HCT116 (cell line): ENCODE measurements at regions not wholly inside any gene's neighbourhood (a gene's known extent, or its start where the extent isn't known, plus 50 kb on each side); places are given as distances from the start of the nearest gene placed in this dataset.

Source experiments
- ATAC-seq: fragments of 200-7000 bp; cut with Tn5 transposase; 2 replicates; pipeline ENCODE4 v1.9.1; 2020; ENCODE audit warnings: mild to moderate bottlenecking, moderate library complexity
- BruUV-seq: library from RNA; stranded (reverse); fragments of 400-500 nt; replicated peaks from 2 replicates; lab custom pipeline; 2021; lab: Mats Ljungman, UMichigan
- CTCF ChIA-PET: fragments of 300-600 bp; sonication (Branson Sonifier 250); formaldehyde crosslinking; loops from one replicate; lab custom pipeline; 2021; ENCODE audit warnings: antibody characterized with exemption; lab: Charles Lee
- POLR2A ChIA-PET: fragments of 300-600, 350-600 bp; sonication (Branson Sonifier 250); formaldehyde crosslinking; loops from one replicate; lab custom pipeline; 2021; ENCODE audit warnings: antibody characterized with exemption; lab: Charles Lee
- RAD21 ChIA-PET, 2 experiments: fragments of 300-600 bp; sonication (Branson Sonifier 250); formaldehyde crosslinking; loops; one replicate each; lab custom pipeline; 2023; ENCODE audit warnings: low total read pairs in 2 of 2; ENCODE audit not compliant: uncharacterized antibody in 2 of 2, unreplicated experiment in 2 of 2, low non-redundant PET in 1 of 2; lab: Charles Lee
- DNase-seq: peaks from one replicate; pipeline ENCODE4 v3.0.0-alpha.2; 2010; ENCODE audit warnings: low read depth, low spot score
- H2AFZ ChIP-seq: fragments of 200-600 bp; shearing (Covaris generic), sonication (generic); 2 replicates; pipeline ENCODE4 v1.6.1; 2017; ENCODE audit warnings: low read depth, mixed run types, mixed read lengths, antibody characterized with exemption, low read length; ENCODE audit not compliant: poor library complexity, severe bottlenecking
- H3K27ac ChIP-seq: 2 replicates; pipeline ENCODE4 v1.5.1; 2012; ENCODE audit warnings: low read depth, low read length
- H3K27me3 ChIP-seq: fragments of 200-600 bp; sonication (generic); 2 replicates; pipeline ENCODE4 v1.6.1; 2016; ENCODE audit warnings: mixed run types, low read length, mixed read lengths; ENCODE audit not compliant: insufficient read depth
- H3K36me3 ChIP-seq, 2 experiments: fragments of 200-500 bp in 1 of 2; fragments of 200-600 bp in 1 of 2; sonication (Bioruptor generic) in 1 of 2; sonication (generic) in 1 of 2; 2 replicates each; pipeline versions ENCODE4 v1.5.1 to v1.6.1; 2014 to 2016; ENCODE audit warnings: low read length in 2 of 2, inconsistent platforms in 1 of 2, mixed read lengths in 1 of 2, mixed run types in 1 of 2; ENCODE audit not compliant: insufficient read depth in 2 of 2, control insufficient read depth in 1 of 2
- H3K4me1 ChIP-seq, 2 experiments: fragments of 200-600 bp in 1 of 2; sonication (generic) in 1 of 2; 2 replicates each; pipeline versions ENCODE4 v1.5.1 to v1.6.1; 2012 to 2017; ENCODE audit warnings: low read length in 2 of 2, inconsistent platforms in 1 of 2, mild to moderate bottlenecking in 1 of 2, mixed read lengths in 1 of 2, mixed run types in 1 of 2, moderate library complexity in 1 of 2; ENCODE audit not compliant: insufficient read depth in 2 of 2, control insufficient read depth in 1 of 2
- H3K4me2 ChIP-seq: fragments of 200-600 bp; sonication (generic); 2 replicates; pipeline ENCODE4 v1.6.1; 2017; ENCODE audit warnings: mixed run types, low read length, mixed read lengths
- H3K4me3 ChIP-seq, 2 experiments: fragments of 200-600 bp in 1 of 2; sonication (generic) in 1 of 2; replicated peaks in 1 of 2; 2 replicates each; pipeline ENCODE4 v1.5.1; 2011 to 2016; ENCODE audit warnings: low read length in 2 of 2, control low read depth in 1 of 2, low read depth in 1 of 2, mild to moderate bottlenecking in 1 of 2, mixed read lengths in 1 of 2, mixed run types in 1 of 2
- H3K79me2 ChIP-seq: fragments of 200-600 bp; sonication (generic); 2 replicates; pipeline ENCODE4 v1.6.1; 2017; ENCODE audit warnings: mild to moderate bottlenecking, mixed run types, low read length, moderate library complexity, mixed read lengths; ENCODE audit not compliant: insufficient read depth
- H3K9ac ChIP-seq: fragments of 200-600 bp; sonication (generic); 2 replicates; pipeline ENCODE4 v1.6.1; 2016; ENCODE audit warnings: low read length, mixed read lengths
- H3K9me2 ChIP-seq: fragments of 200-600 bp; sonication (generic), shearing (Covaris generic); 2 replicates; pipeline ENCODE4 v1.6.1; 2017; ENCODE audit warnings: mixed run types, mild to moderate bottlenecking, moderate library complexity; ENCODE audit not compliant: insufficient read depth
- H3K9me3 ChIP-seq, 2 experiments: fragments of 200-500 bp in 1 of 2; fragments of 200-600 bp in 1 of 2; sonication (Bioruptor generic) in 1 of 2; sonication (generic) in 1 of 2; 2 replicates each; pipeline ENCODE4 v1.6.1; 2014 to 2017; ENCODE audit warnings: low read length in 2 of 2, mixed read lengths in 2 of 2, inconsistent platforms in 1 of 2, low read depth in 1 of 2, mild to moderate bottlenecking in 1 of 2, mixed run types in 1 of 2, moderate library complexity in 1 of 2; ENCODE audit not compliant: control insufficient read depth in 1 of 2, insufficient read depth in 1 of 2
- H4K20me1 ChIP-seq: fragments of 200-600 bp; sonication (generic), shearing (Covaris generic); 2 replicates; pipeline ENCODE4 v1.6.1; 2017; ENCODE audit warnings: mixed run types, mild to moderate bottlenecking, moderate library complexity; ENCODE audit not compliant: insufficient read depth
- CBX3 ChIP-seq: IDR thresholded peaks from 2 replicates; pipeline ENCODE4 v1.6.1; 2012; ENCODE audit warnings: low read depth
- CEBPB ChIP-seq: IDR thresholded peaks from 2 replicates; pipeline ENCODE4 v1.6.1; 2012; ENCODE audit warnings: low read depth
- EGR1 ChIP-seq: IDR thresholded peaks from 2 replicates; pipeline ENCODE4 v1.6.1; 2012; ENCODE audit warnings: low read depth
- ELF1 ChIP-seq: IDR thresholded peaks from 2 replicates; pipeline ENCODE4 v1.6.1; 2012; ENCODE audit warnings: low read depth, borderline replicate concordance
- EZH2phosphoT487 ChIP-seq: fragments of 200-600 bp; IDR thresholded peaks from 2 replicates; pipeline ENCODE4 v1.6.1; 2018; ENCODE audit warnings: antibody characterized with exemption, borderline replicate concordance
- POLR2A ChIP-seq: IDR thresholded peaks from 2 replicates; pipeline ENCODE4 v1.7.0; 2011; ENCODE audit warnings: borderline replicate concordance; ENCODE audit not compliant: insufficient read depth, insufficient read length; ENCODE audit errors: extremely low read depth
- SIN3A ChIP-seq: IDR thresholded peaks from 2 replicates; pipeline ENCODE4 v1.6.1; 2012; ENCODE audit warnings: low read depth
- TCF7L2 ChIP-seq: IDR thresholded peaks from 2 replicates; pipeline ENCODE4 v1.7.0; 2011; ENCODE audit warnings: borderline replicate concordance, inconsistent platforms; ENCODE audit not compliant: insufficient read depth, insufficient read length; ENCODE audit errors: extremely low read depth
- ZFX ChIP-seq: fragments of 450-650 bp; IDR thresholded peaks from 2 replicates; pipeline ENCODE4 v1.6.1; 2017
- intact Hi-C: fragments of 100-400 bp; cut with micrococcal nuclease; formaldehyde crosslinking; loops from 2 replicates; pipeline ENCODE4 v1.10.0; 2022
- TF ChIP-seq, protein P1 (sequence below): IDR thresholded peaks from 2 replicates; pipeline ENCODE4 v1.6.1; 2012
- TF ChIP-seq, protein P2 (sequence below), 3 experiments: fragments of 200-600 bp in 1 of 3; sonication (generic) in 1 of 3; IDR thresholded peaks in 2 of 3; conservative IDR thresholded peaks in 1 of 3; 2 replicates each; pipeline ENCODE4 v1.5.1; 2012 to 2017; ENCODE audit warnings: low read depth in 2 of 3, low read length in 2 of 3, antibody characterized with exemption in 1 of 3, borderline replicate concordance in 1 of 3, control low read depth in 1 of 3, mild to moderate bottlenecking in 1 of 3, mixed read lengths in 1 of 3, mixed run types in 1 of 3, moderate library complexity in 1 of 3; ENCODE audit not compliant: insufficient read depth in 1 of 3

- H3K27ac ChIP-seq, result no peak overlapping the region
- POLR2A ChIA-PET, result no interaction called here
- RAD21 ChIA-PET, result no interaction called here
- H3K27me3 ChIP-seq, result no peaks in the 10 kb centered on the region
- H3K4me1 ChIP-seq, result no peaks in the 10 kb centered on the region
- no peaks in the 10 kb centered on the region for H4K20me1 ChIP-seq
- H3K9me3 ChIP-seq, result no peaks in the 10 kb centered on the region
- H2AFZ ChIP-seq, result no peak overlapping the region
- TF ChIP-seq TCF7L2 (no peak), ZFX (no peak), ELF1 (no peak)
- no peaks in the 10 kb centered on the region for H3K36me3 ChIP-seq
- H3K4me3 ChIP-seq, result no peak overlapping the region
- H3K79me2 ChIP-seq, result no peaks in the 10 kb centered on the region
- intact Hi-C loops, result no loop called here
- H3K9ac ChIP-seq, result no peak overlapping the region
- H3K4me2 ChIP-seq, result no peak overlapping the region
- CTCF ChIA-PET, result no interaction called here
- DNase-seq, result no peak
- BruUV-seq, result no TSS peak
- no peak for ATAC-seq
- H3K9me2 ChIP-seq, result no peaks in the 10 kb centered on the region
Observed at GRCh38 chr3:4151859-4152258, 151.3 kb upstream of the SETMAR start.

DNA sequence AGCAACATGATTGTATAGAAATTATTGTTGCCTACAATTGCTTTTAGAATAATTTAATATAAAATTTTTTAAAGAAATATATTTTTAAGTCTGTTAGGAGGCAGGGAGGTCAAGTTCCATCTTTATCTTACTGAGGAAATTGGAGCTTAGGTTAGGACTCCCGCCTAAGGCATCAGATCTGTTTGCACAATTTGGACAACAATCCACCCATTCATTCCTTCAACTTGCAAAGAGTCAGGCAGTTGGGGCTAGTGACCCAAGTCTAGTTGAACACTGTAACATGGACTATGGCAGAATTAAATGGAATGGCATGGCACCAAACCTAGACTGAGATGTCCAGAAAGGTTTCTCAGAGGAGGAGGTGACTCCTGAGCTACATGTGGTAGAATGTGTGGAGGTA is 149.4 kb upstream of the SETMAR start:
- Histone ChIP-seq H3K36me3 (no peaks in the 10 kb centered on the region), H3K27me3 (no peaks in the 10 kb centered on the region), H2AFZ (no peak overlapping the region), H3K79me2 (no peaks in the 10 kb centered on the region), H3K4me1 (no peaks in the 10 kb centered on the region), H3K9me2 (no peaks in the 10 kb centered on the region), H3K4me3 (no peak overlapping the region), H3K9ac (no peak overlapping the region), H3K4me2 (no peak overlapping the region), H4K20me1 (no peaks in the 10 kb centered on the region), H3K9me3 (no peaks in the 10 kb centered on the region), H3K27ac (no peak overlapping the region)
- no TSS peak for BruUV-seq
- TF ChIP-seq EZH2phosphoT487 (no peak), CEBPB (no peak), EGR1 (no peak), TCF7L2 (no peak), CBX3 (no peak), ZFX (no peak), POLR2A (no peak), SIN3A (no peak)
- TF ChIP-seq, protein P1, sequence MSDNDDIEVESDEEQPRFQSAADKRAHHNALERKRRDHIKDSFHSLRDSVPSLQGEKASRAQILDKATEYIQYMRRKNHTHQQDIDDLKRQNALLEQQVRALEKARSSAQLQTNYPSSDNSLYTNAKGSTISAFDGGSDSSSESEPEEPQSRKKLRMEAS, result no peak
- TF ChIP-seq, protein P2, sequence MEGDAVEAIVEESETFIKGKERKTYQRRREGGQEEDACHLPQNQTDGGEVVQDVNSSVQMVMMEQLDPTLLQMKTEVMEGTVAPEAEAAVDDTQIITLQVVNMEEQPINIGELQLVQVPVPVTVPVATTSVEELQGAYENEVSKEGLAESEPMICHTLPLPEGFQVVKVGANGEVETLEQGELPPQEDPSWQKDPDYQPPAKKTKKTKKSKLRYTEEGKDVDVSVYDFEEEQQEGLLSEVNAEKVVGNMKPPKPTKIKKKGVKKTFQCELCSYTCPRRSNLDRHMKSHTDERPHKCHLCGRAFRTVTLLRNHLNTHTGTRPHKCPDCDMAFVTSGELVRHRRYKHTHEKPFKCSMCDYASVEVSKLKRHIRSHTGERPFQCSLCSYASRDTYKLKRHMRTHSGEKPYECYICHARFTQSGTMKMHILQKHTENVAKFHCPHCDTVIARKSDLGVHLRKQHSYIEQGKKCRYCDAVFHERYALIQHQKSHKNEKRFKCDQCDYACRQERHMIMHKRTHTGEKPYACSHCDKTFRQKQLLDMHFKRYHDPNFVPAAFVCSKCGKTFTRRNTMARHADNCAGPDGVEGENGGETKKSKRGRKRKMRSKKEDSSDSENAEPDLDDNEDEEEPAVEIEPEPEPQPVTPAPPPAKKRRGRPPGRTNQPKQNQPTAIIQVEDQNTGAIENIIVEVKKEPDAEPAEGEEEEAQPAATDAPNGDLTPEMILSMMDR (IDR thresholded peaks at IDR 0.05 in 2 of 3, conservative IDR thresholded peaks at IDR 0.05 in 1 of 3; ENCODE audit: borderline replicate concordance in 1 of 3, insufficient read depth in 1 of 3, low read depth in 2 of 3, low read length in 2 of 3), result no peak
- POLR2A ChIA-PET, result no interaction called here
- intact Hi-C loops, result no loop called here
- RAD21 ChIA-PET, result no interaction called here
- DNase-seq (no peak), ATAC-seq (no peak)
- CTCF ChIA-PET, result no interaction called here
